ENCODE measurements at regions not wholly inside any gene's neighbourhood (a gene's known extent, or its start where the extent isn't known, plus 50 kb on each side); places are given as distances from the start of the nearest gene placed in this dataset.

DNA sequence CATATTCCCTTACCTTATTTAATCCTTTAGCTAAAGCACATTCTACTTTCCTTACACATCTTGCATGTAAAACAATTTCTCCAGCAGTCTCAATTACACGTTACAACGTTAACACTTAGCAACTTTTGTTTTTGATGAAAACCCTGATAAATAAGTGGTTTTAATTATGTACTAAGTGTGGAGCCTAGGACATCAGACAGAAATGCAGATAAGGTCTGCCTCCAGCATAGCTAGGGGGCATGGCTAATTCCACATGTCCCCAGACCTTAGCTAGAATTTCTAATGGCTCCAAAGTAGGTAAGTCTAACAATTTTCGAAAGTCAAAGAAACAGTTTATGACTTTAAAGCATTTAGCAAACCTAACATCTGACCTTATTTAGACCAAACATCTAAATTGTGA is 77.4 kb upstream of the TERB2 start:
- TF ChIP-seq, protein P1, sequence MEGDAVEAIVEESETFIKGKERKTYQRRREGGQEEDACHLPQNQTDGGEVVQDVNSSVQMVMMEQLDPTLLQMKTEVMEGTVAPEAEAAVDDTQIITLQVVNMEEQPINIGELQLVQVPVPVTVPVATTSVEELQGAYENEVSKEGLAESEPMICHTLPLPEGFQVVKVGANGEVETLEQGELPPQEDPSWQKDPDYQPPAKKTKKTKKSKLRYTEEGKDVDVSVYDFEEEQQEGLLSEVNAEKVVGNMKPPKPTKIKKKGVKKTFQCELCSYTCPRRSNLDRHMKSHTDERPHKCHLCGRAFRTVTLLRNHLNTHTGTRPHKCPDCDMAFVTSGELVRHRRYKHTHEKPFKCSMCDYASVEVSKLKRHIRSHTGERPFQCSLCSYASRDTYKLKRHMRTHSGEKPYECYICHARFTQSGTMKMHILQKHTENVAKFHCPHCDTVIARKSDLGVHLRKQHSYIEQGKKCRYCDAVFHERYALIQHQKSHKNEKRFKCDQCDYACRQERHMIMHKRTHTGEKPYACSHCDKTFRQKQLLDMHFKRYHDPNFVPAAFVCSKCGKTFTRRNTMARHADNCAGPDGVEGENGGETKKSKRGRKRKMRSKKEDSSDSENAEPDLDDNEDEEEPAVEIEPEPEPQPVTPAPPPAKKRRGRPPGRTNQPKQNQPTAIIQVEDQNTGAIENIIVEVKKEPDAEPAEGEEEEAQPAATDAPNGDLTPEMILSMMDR (conservative IDR thresholded peaks at IDR 0.05; ENCODE audit: low read depth, low read length): no peak
- TF ChIP-seq EZH2 (IDR thresholded peaks at IDR 0.05; ENCODE audit: low read length, unreplicated experiment): no peak

Data from PC-3 (cell line).